ENCODE measurements at regions not wholly inside any gene's neighbourhood (a gene's known extent, or its start where the extent isn't known, plus 50 kb on each side); places are given as distances from the start of the nearest gene placed in this dataset.

DNA sequence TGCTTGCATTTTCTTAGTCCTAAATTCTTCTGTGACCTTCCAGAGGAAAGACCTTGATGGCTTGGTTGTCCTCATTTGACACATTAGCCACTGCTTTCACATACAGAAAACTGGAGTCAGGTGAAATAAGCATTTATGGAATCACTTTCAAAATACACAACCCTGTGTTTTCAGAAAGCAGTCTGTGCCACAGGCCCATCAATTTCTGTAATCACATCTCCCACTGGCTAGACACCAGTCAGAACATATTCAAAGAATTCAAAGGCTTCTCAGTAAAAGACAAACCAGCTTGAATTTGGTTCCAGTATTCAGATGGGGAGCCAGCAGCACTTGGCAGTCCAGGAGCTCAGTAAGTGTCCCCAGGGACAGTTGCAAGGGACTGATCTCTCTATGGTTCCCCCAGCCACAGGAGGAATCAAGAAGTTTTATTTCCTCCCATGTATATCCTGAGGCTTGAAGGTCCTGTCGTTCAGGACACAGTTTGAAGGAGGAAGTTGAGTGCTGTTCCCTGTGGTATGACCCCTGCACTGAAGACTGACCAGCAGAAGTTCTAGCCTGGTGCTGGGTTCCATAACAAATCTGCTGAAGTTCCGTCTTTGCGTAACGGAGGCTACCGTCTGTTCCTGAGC is 214.3 kb downstream of the FOXO1 start:
- no peaks in the 10 kb centered on the region for H3K4me1 ChIP-seq
- DNase-seq (ENCODE audit: low spot score in 2 of 2): no peak
- no peaks in the 10 kb centered on the region for H3K36me3 ChIP-seq
- H3K9me3 ChIP-seq: peaks cover 0 to 4% of the 10 kb centered on the region in 2 donors
- intact Hi-C loops (cut with DNase I; ENCODE audit: low total_unique reads): no loop called here
- TF ChIP-seq POLR2AphosphoS5 (IDR thresholded peaks at IDR 0.05) (no peak), POLR2A (IDR thresholded peaks at IDR 0.05) (no peak)
- TF ChIP-seq, protein P1, sequence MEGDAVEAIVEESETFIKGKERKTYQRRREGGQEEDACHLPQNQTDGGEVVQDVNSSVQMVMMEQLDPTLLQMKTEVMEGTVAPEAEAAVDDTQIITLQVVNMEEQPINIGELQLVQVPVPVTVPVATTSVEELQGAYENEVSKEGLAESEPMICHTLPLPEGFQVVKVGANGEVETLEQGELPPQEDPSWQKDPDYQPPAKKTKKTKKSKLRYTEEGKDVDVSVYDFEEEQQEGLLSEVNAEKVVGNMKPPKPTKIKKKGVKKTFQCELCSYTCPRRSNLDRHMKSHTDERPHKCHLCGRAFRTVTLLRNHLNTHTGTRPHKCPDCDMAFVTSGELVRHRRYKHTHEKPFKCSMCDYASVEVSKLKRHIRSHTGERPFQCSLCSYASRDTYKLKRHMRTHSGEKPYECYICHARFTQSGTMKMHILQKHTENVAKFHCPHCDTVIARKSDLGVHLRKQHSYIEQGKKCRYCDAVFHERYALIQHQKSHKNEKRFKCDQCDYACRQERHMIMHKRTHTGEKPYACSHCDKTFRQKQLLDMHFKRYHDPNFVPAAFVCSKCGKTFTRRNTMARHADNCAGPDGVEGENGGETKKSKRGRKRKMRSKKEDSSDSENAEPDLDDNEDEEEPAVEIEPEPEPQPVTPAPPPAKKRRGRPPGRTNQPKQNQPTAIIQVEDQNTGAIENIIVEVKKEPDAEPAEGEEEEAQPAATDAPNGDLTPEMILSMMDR (IDR thresholded peaks at IDR 0.05): no peak
- H3K4me3 ChIP-seq: no peak overlapping the region
- no peak overlapping the region for H3K27ac ChIP-seq
- no peaks in the 10 kb centered on the region for H3K27me3 ChIP-seq

DNA sequence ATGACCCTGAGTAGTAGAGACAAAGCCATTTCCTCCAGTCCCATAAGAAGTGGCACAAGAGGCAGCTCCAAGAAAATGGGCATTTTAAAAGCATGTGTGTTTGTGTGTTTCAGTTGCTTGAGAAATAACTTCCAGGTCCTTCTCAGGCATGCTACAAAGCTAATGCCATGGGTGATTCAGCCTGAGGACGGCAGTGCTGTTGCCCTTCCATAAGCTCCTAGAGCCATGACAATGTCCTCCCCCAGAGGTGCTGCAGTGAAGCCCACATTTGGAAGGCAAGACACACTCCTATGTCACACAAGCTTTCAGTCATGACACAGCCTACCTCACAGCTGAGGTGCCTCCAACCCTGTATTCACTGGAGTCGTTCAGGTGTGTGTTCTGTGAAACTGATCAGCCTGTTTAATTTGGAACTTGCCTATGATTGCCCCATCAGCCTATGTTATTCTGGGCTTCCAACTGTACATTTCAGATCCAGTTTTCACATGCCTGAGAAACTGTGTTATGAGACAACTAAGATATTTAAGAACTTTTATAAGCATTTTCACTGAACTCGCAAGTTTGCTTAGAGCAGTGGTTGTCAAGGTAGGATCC is 213.6 kb downstream of the FOXO1 start:
- Histone ChIP-seq H3K36me3 (no peaks in the 10 kb centered on the region), H3K4me3 (no peak overlapping the region), H3K4me1 (no peaks in the 10 kb centered on the region), H3K9me3 (peaks cover 0 to 4% of the 10 kb centered on the region in 2 donors), H3K27ac (peak overlapping the region in 1 of 2 donors; percentile 12), H3K27me3 (no peaks in the 10 kb centered on the region)
- no peak for DNase-seq (ENCODE audit: low spot score in 2 of 2)
- TF ChIP-seq POLR2AphosphoS5 (IDR thresholded peaks at IDR 0.05) (no peak), POLR2A (IDR thresholded peaks at IDR 0.05) (no peak)
- TF ChIP-seq, protein P1 (IDR thresholded peaks at IDR 0.05): no peak
- intact Hi-C loops (cut with DNase I; ENCODE audit: low total_unique reads): no loop called here

DNA sequence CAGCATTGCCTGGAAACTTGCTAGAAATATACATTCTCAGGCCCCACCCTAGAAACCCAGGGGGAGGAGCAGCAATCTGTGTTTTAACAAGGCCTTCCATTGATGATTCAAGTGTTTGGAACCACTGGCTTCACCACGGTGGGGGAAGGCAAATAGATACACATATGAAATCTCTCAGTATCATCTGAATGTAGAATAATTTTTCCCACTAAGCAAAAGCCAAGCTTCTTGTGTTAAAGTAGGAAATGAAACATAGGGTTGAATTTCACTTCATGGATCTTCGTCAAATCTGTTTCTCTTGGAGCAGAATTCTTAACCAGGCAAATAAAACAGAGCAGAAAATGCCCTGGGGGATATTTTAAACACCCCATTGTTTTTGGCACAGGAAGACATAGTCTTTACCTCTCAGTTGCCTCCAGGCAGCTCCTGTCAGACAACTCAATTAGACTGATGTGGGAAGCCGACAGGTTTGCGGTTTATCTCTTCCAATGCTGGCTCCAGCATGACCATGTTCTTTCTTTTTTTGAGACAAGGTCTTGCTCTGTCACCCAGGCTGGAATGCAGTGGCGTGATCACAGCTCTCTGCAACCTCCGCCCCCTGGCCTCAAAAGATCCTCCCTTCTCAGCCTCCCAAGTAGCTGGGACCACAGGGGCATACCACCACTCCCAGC is 213.0 kb downstream of the FOXO1 start:
- Histone ChIP-seq H3K27ac (peak overlapping the region in 1 of 2 donors; percentile 12), H3K9me3 (peaks cover 0 to 4% of the 10 kb centered on the region in 2 donors), H3K4me3 (no peak overlapping the region), H3K36me3 (no peaks in the 10 kb centered on the region), H3K4me1 (no peaks in the 10 kb centered on the region), H3K27me3 (no peaks in the 10 kb centered on the region)
- DNase-seq (ENCODE audit: low spot score in 2 of 2): no peak
- TF ChIP-seq, protein P1 (IDR thresholded peaks at IDR 0.05): no peak
- TF ChIP-seq POLR2A (IDR thresholded peaks at IDR 0.05): no peak
- TF ChIP-seq POLR2AphosphoS5 (IDR thresholded peaks at IDR 0.05): no peak
- intact Hi-C loops (cut with DNase I; ENCODE audit: low total_unique reads): no loop called here

DNA sequence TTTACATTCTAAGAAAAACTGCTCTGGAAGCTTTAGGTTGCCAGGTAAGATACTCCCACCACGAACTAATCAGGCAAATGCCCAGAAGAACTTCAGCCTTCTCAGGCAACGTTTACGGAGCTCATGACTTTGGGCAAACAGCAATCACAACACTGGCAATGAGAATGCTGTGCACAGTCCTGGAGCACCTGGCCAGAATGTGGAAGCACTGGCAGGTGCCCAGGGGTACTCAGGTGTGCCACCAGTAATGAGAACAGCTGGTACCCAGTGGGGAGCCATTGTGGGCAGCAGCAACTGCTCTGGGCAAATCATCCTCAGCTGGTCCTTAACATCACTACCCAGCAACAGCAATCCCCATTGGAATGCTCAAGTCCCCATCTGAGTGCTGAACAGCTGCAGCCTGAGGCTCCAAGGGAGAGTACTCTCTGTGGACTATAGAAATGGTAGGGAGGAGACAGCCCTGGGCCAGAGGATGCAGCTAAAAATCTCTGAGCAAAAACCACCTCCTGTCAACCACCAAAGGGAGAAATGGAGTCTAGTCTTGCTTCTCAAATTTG is 210.0 kb downstream of the FOXO1 start:
- no peak for DNase-seq (ENCODE audit: low spot score in 2 of 2)
- Histone ChIP-seq H3K4me3 (no peak overlapping the region), H3K36me3 (no peaks in the 10 kb centered on the region), H3K27me3 (no peaks in the 10 kb centered on the region), H3K9me3 (no peaks in the 10 kb centered on the region), H3K4me1 (no peaks in the 10 kb centered on the region), H3K27ac (no peak overlapping the region)
- TF ChIP-seq POLR2A (IDR thresholded peaks at IDR 0.05) (no peak), POLR2AphosphoS5 (IDR thresholded peaks at IDR 0.05) (no peak)
- TF ChIP-seq, protein P1 (IDR thresholded peaks at IDR 0.05): no peak
- intact Hi-C loops (cut with DNase I; ENCODE audit: low total_unique reads): loop anchor here (5.0 kb wide), 1 partner anchor 389 kb away; no protein-coding TSS in a partner anchor

Measured in breast epithelium (tissue), 4 donors.